Glutamatergic neuron (in vitro differentiated cells): ENCODE measurements at regions not wholly inside any gene's neighbourhood (a gene's known extent, or its start where the extent isn't known, plus 50 kb on each side); places are given as distances from the start of the nearest gene placed in this dataset.
"Not testable (repeated sequence)": the region's sequence is repeated elsewhere in the genome, so short reads cannot be mapped to it uniquely, and the experiment has no call there.

Experiments
- DNase-seq: peaks from one replicate; pipeline ENCODE4 v3.0.0; 2022
- H3K27ac Mint-ChIP-seq: one replicate; pipeline ENCODE4 v1.8.0; 2020; ENCODE audit warnings: mild to moderate bottlenecking, mixed read lengths, inconsistent platforms; ENCODE audit not compliant: unreplicated experiment
- H3K27me3 Mint-ChIP-seq: one replicate; pipeline ENCODE4 v1.8.0; 2020; ENCODE audit warnings: mild to moderate bottlenecking, moderate library complexity, mixed read lengths, inconsistent platforms; ENCODE audit not compliant: unreplicated experiment
- H3K36me3 Mint-ChIP-seq: one replicate; pipeline ENCODE4 v1.8.0; 2020; ENCODE audit warnings: mild to moderate bottlenecking, mixed read lengths, inconsistent platforms; ENCODE audit not compliant: unreplicated experiment
- H3K4me1 Mint-ChIP-seq: one replicate; pipeline ENCODE4 v1.8.0; 2020; ENCODE audit warnings: mild to moderate bottlenecking, low read depth, mixed read lengths, inconsistent platforms; ENCODE audit not compliant: unreplicated experiment
- H3K4me3 Mint-ChIP-seq: one replicate; pipeline ENCODE4 v1.8.0; 2020; ENCODE audit warnings: mild to moderate bottlenecking, mixed read lengths, inconsistent platforms; ENCODE audit not compliant: unreplicated experiment
- H3K9me3 Mint-ChIP-seq: one replicate; pipeline ENCODE4 v1.8.0; 2020; ENCODE audit warnings: mild to moderate bottlenecking, moderate library complexity, mixed read lengths, inconsistent platforms; ENCODE audit not compliant: unreplicated experiment
- CTCF ChIP-seq: fragments of 200-600 bp; sonication (generic); IDR thresholded peaks from one replicate; pipeline ENCODE4 v1.5.0; 2021; ENCODE audit not compliant: partially characterized antibody, unreplicated experiment

GRCh38 chr5:68682400-68683160 lies 411.2 kb upstream of the SLC30A5 start:
- TF ChIP-seq CTCF = no peak
- DNase-seq = no peak
- H3K36me3 Mint-ChIP-seq = no peaks in the 10 kb centered on the region
- no peaks in the 10 kb centered on the region for H3K27me3 Mint-ChIP-seq
- no peak overlapping the region for H3K27ac Mint-ChIP-seq
- H3K4me3 Mint-ChIP-seq = no peak overlapping the region
- no peaks in the 10 kb centered on the region for H3K9me3 Mint-ChIP-seq
- peaks cover 5% of the 10 kb centered on the region for H3K4me1 Mint-ChIP-seq

- DNase-seq = no peak
- H3K27ac Mint-ChIP-seq = no peak overlapping the region
- no peaks in the 10 kb centered on the region for H3K9me3 Mint-ChIP-seq
- H3K4me1 Mint-ChIP-seq = peaks cover 3% of the 10 kb centered on the region
- no peaks in the 10 kb centered on the region for H3K27me3 Mint-ChIP-seq
- no peak overlapping the region for H3K4me3 Mint-ChIP-seq
- no peaks in the 10 kb centered on the region for H3K36me3 Mint-ChIP-seq
- TF ChIP-seq CTCF = no peak
Measured at GRCh38 chr5:68683632-68684036, 410.2 kb upstream of the SLC30A5 start.

GRCh38 chr5:68685863-68686262 lies 408.0 kb upstream of the SLC30A5 start:
- Mint-ChIP-seq H3K36me3 (peaks cover 3% of the 10 kb centered on the region), H3K9me3 (peaks cover 2% of the 10 kb centered on the region), H3K4me1 (peaks cover 3% of the 10 kb centered on the region), H3K27me3 (no peaks in the 10 kb centered on the region), H3K27ac (no peak overlapping the region), H3K4me3 (no peak overlapping the region)
- TF ChIP-seq CTCF = no peak
- no peak for DNase-seq

GRCh38 chr5:68688547-68688946 lies 405.3 kb upstream of the SLC30A5 start:
- no peak for DNase-seq
- no peak for TF ChIP-seq CTCF
- Mint-ChIP-seq H3K4me3 (no peak overlapping the region), H3K36me3 (peaks cover 10% of the 10 kb centered on the region), H3K9me3 (peaks cover 7% of the 10 kb centered on the region), H3K4me1 (no peaks in the 10 kb centered on the region), H3K27ac (no peak overlapping the region), H3K27me3 (no peaks in the 10 kb centered on the region)

GRCh38 chr5:68689010-68689409 lies 404.8 kb upstream of the SLC30A5 start:
- TF ChIP-seq CTCF = no peak
- Mint-ChIP-seq H3K4me1 (no peaks in the 10 kb centered on the region), H3K36me3 (peaks cover 14% of the 10 kb centered on the region), H3K27ac (no peak overlapping the region), H3K4me3 (no peak overlapping the region), H3K9me3 (peaks cover 9% of the 10 kb centered on the region), H3K27me3 (no peaks in the 10 kb centered on the region)
- no peak for DNase-seq

GRCh38 chr5:68691874-68692273 lies 401.9 kb upstream of the SLC30A5 start:
- DNase-seq, H3K27me3 Mint-ChIP-seq, H3K27ac Mint-ChIP-seq, H3K4me3 Mint-ChIP-seq, H3K4me1 Mint-ChIP-seq, H3K9me3 Mint-ChIP-seq: not testable (repeated sequence)
- peaks cover 14% of the 10 kb centered on the region for H3K36me3 Mint-ChIP-seq
